SK-N-SH (cell line): ENCODE measurements at regions not wholly inside any gene's neighbourhood (a gene's known extent, or its start where the extent isn't known, plus 50 kb on each side); places are given as distances from the start of the nearest gene placed in this dataset.

ENCODE experiments used
- CTCF ChIA-PET: fragments of 300-600, 350-600 bp; formaldehyde crosslinking; extraction: SDS; loops from one replicate; lab custom pipeline; 2021; lab: Yijun Ruan, JAX
- POLR2A ChIA-PET: fragments of 350-600 bp; sonication (Branson Sonifier 250); formaldehyde crosslinking; extraction: SDS; loops from one replicate; lab custom pipeline; 2020; ENCODE audit warnings: antibody characterized with exemption, inconsistent platforms; lab: Yijun Ruan, JAX
- DNase-seq: peaks from one replicate; pipeline ENCODE4 v3.0.0; 2012
- H2AFZ ChIP-seq: fragments of 200-600 bp; sonication (generic); 2 replicates; pipeline ENCODE4 v1.8.1; 2016; ENCODE audit warnings: antibody characterized with exemption, mild to moderate bottlenecking, low read depth
- H3F3A ChIP-seq: fragments of 200-600 bp; sonication (generic); replicated peaks from 2 replicates; pipeline ENCODE3; 2016; ENCODE audit warnings: antibody characterized with exemption, mild to moderate bottlenecking; ENCODE audit not compliant: insufficient read depth
- H3K27ac ChIP-seq, 2 experiments: fragments of 200-500 bp in 1 of 2; fragments of 200-600 bp in 1 of 2; sonication (Bioruptor generic) in 1 of 2; sonication (generic), shearing (Covaris generic) in 1 of 2; 2 replicates each; pipeline versions ENCODE4 v1.5.1 to v1.6.1; 2014 to 2016; ENCODE audit warnings: low read depth in 2 of 2, inconsistent platforms in 1 of 2, low read length in 1 of 2, mild to moderate bottlenecking in 1 of 2, mixed read lengths in 1 of 2
- H3K27me3 ChIP-seq: fragments of 200-600 bp; sonication (generic), shearing (Covaris generic); 2 replicates; pipeline ENCODE4 v1.6.1; 2016; ENCODE audit warnings: mixed run types; ENCODE audit not compliant: insufficient read depth
- H3K36me3 ChIP-seq, 2 experiments: fragments of 200-500 bp in 1 of 2; fragments of 200-600 bp in 1 of 2; sonication (Bioruptor generic) in 1 of 2; sonication (generic) in 1 of 2; replicated peaks in 1 of 2; 2 replicates each; pipeline versions ENCODE3 to v1.5.1; 2014 to 2016; ENCODE audit warnings: low read length in 1 of 2, mild to moderate bottlenecking in 1 of 2; ENCODE audit not compliant: insufficient read depth in 2 of 2, control insufficient read depth in 1 of 2
- H3K4me1 ChIP-seq, 2 experiments: fragments of 200-500 bp in 1 of 2; fragments of 200-600 bp in 1 of 2; sonication (Bioruptor generic) in 1 of 2; sonication (generic), shearing (Covaris generic) in 1 of 2; 2 replicates each; pipeline versions ENCODE4 v1.5.1 to v1.6.1; 2014 to 2016; ENCODE audit warnings: low read depth in 1 of 2, low read length in 1 of 2, mixed run types in 1 of 2; ENCODE audit not compliant: insufficient read depth in 2 of 2, control insufficient read depth in 1 of 2
- H3K4me2 ChIP-seq: fragments of 200-600 bp; sonication (generic), shearing (Covaris generic); 2 replicates; pipeline ENCODE4 v1.6.1; 2017; ENCODE audit warnings: mixed run types
- H3K4me3 ChIP-seq, 2 experiments: fragments of 200-500 bp in 1 of 2; fragments of 200-600 bp in 1 of 2; sonication (Bioruptor generic) in 1 of 2; sonication (generic), shearing (Covaris generic) in 1 of 2; 2 replicates each; pipeline versions ENCODE4 v1.5.1 to v1.8.1; 2014 to 2016; ENCODE audit warnings: low read depth in 2 of 2, inconsistent platforms in 1 of 2, low read length in 1 of 2, mild to moderate bottlenecking in 1 of 2, mixed read lengths in 1 of 2, moderate library complexity in 1 of 2
- H3K79me2 ChIP-seq: fragments of 200-600 bp; sonication (generic); 2 replicates; pipeline ENCODE4 v1.8.1; 2017; ENCODE audit warnings: mild to moderate bottlenecking; ENCODE audit not compliant: insufficient read depth
- H3K9ac ChIP-seq: fragments of 200-600 bp; sonication (generic); 2 replicates; pipeline ENCODE4 v1.6.1; 2017; ENCODE audit warnings: mixed run types
- H3K9me2 ChIP-seq: fragments of 200-600 bp; sonication (generic); 2 replicates; pipeline ENCODE4 v1.6.1; 2017; ENCODE audit warnings: mixed run types
- H3K9me3 ChIP-seq: fragments of 200-600 bp; sonication (generic); 2 replicates; pipeline ENCODE4 v1.6.1; 2017; ENCODE audit warnings: mixed run types, mild to moderate bottlenecking, moderate library complexity
- H4K20me1 ChIP-seq: fragments of 200-600 bp; sonication (generic); 2 replicates; pipeline ENCODE4 v1.6.1; 2017; ENCODE audit warnings: mild to moderate bottlenecking, mixed run types; ENCODE audit not compliant: insufficient read depth
- CHD2 ChIP-seq: fragments of 150-350 bp; IDR thresholded peaks from 2 replicates; pipeline ENCODE4 v1.6.1; 2018; ENCODE audit warnings: low read length; ENCODE audit not compliant: partially characterized antibody
- ELF1 ChIP-seq: IDR thresholded peaks from 2 replicates; pipeline ENCODE4 v1.4.0; 2012
- FOSL2 ChIP-seq: IDR thresholded peaks from 2 replicates; pipeline ENCODE4 v1.4.0; 2012; ENCODE audit warnings: low read depth, mild to moderate bottlenecking, moderate library complexity, borderline replicate concordance
- FOXJ3 ChIP-seq: sonication (generic); formaldehyde crosslinking; IDR thresholded peaks from 2 replicates; pipeline ENCODE4 v1.5.1; 2020; ENCODE audit warnings: mild to moderate bottlenecking, missing genetic modification reagents
- FOXM1 ChIP-seq: IDR thresholded peaks from 2 replicates; pipeline ENCODE4 v1.4.0; 2012; ENCODE audit warnings: low read depth, mild to moderate bottlenecking
- GATA2 ChIP-seq: sonication (generic); formaldehyde crosslinking; IDR thresholded peaks from 2 replicates; pipeline ENCODE4 v1.5.0; 2020; ENCODE audit warnings: mild to moderate bottlenecking, missing genetic modification reagents
- JUND ChIP-seq: IDR thresholded peaks from 2 replicates; pipeline ENCODE4 v1.4.0; 2012
- MAX ChIP-seq: IDR thresholded peaks from 2 replicates; pipeline ENCODE4 v1.4.0; 2012; ENCODE audit warnings: low read depth
- MXI1 ChIP-seq: IDR thresholded peaks from 2 replicates; pipeline ENCODE4 v1.6.1; 2012; ENCODE audit warnings: mild to moderate bottlenecking, low read depth, low read length, improper control_type of control experiment
- NFIC ChIP-seq: IDR thresholded peaks from 2 replicates; pipeline ENCODE4 v1.4.0; 2012; ENCODE audit warnings: borderline replicate concordance
- POLR2AphosphoS5 ChIP-seq: IDR thresholded peaks from 2 replicates; pipeline ENCODE4 v1.6.1; 2012; ENCODE audit warnings: low read depth, low read length
- RAD21 ChIP-seq: IDR thresholded peaks from 2 replicates; pipeline ENCODE4 v1.6.1; 2012; ENCODE audit warnings: mild to moderate bottlenecking, low read length
- REST ChIP-seq: IDR thresholded peaks from 2 replicates; pipeline ENCODE4 v1.6.1; 2012; ENCODE audit warnings: mild to moderate bottlenecking, low read depth, low read length, moderate library complexity
- RXRA ChIP-seq: IDR thresholded peaks from 2 replicates; pipeline ENCODE4 v1.4.0; 2012; ENCODE audit warnings: low read depth, mild to moderate bottlenecking, borderline replicate concordance
- TAF1 ChIP-seq: IDR thresholded peaks from 2 replicates; pipeline ENCODE4 v1.6.1; 2012; ENCODE audit warnings: low read depth, mild to moderate bottlenecking, low read length, moderate library complexity, borderline replicate concordance
- YY1 ChIP-seq: IDR thresholded peaks from 2 replicates; pipeline ENCODE4 v1.4.0; 2012; ENCODE audit warnings: low read depth, mild to moderate bottlenecking
- ZBTB33 ChIP-seq: IDR thresholded peaks from 2 replicates; pipeline ENCODE4 v1.4.0; 2012; ENCODE audit warnings: low read depth, borderline replicate concordance
- WGBS: methylation state at CpG from one replicate; pipeline ENCODE4 v1.1.6; 2017; ENCODE audit warnings: low lambda C conversion rate; 5-methylcytosine and 5-hydroxymethylcytosine counted together
- TF ChIP-seq, protein P1 (sequence below): IDR thresholded peaks from 2 replicates; pipeline ENCODE4; 2012
- TF ChIP-seq, protein P2 (sequence below): fragments of 150-350 bp; IDR thresholded peaks from 2 replicates; pipeline ENCODE4 v1.6.1; 2016; ENCODE audit warnings: mild to moderate bottlenecking, low read depth, low read length

DNA sequence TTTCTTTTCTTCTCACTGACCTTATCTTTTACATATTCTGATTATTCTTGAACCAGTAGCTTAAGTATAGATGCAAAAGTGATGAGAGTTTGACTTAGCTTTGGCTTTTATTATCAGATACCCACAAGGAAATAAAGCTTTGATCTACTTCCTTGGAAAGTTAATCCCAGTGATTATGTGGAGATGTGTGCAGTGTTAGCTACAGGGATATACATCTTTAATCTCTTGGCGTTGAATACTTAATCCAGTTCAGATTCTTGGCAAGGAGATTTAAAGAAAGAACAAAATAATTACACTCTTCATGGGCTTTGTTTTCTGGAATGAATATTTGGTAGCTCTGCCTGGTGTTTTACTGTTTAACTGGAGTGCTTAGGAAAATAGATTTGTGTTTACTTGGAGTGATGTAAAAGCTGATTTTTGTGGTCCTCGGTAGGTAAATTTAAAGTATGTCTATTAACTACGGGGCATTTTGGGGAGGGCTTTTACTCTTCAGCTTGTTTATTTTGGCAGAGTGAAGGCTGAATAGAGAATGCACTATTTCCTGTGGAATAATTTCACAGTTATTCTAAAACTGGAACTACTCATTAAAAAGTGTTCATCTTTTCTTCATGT, 150.1 kb upstream of the LRIG3 start:
- WGBS: 34% methylated on average over 3 of the region's 3 CpGs
- Histone ChIP-seq H3K27ac (no peak overlapping the region), H3K36me3 (no peaks in the 10 kb centered on the region), H3K9ac (no peak overlapping the region), H2AFZ (no peak overlapping the region), H3K79me2 (no peaks in the 10 kb centered on the region), H3K4me1 (peaks cover 8 to 17% of the 10 kb centered on the region in 2 experiments; a peak in 3 of 4 replicates), H3K9me2 (no peaks in the 10 kb centered on the region), H3K27me3 (no peaks in the 10 kb centered on the region), H4K20me1 (no peaks in the 10 kb centered on the region), H3K4me2 (no peak overlapping the region), H3K9me3 (no peaks in the 10 kb centered on the region), H3K4me3 (no peak overlapping the region), H3F3A (no peaks in the 10 kb centered on the region)
- TF ChIP-seq TAF1 (no peak), RXRA (no peak), GATA2 (CRISPR knock-in tag) (no peak), MAX (no peak), FOXJ3 (CRISPR knock-in tag) (no peak), CHD2 (no peak), REST (no peak), JUND (no peak), FOSL2 (no peak), RAD21 (no peak), NFIC (no peak), MXI1 (no peak), FOXM1 (no peak), ELF1 (no peak), YY1 (no peak), POLR2AphosphoS5 (no peak), ZBTB33 (no peak)
- TF ChIP-seq, protein P1, sequence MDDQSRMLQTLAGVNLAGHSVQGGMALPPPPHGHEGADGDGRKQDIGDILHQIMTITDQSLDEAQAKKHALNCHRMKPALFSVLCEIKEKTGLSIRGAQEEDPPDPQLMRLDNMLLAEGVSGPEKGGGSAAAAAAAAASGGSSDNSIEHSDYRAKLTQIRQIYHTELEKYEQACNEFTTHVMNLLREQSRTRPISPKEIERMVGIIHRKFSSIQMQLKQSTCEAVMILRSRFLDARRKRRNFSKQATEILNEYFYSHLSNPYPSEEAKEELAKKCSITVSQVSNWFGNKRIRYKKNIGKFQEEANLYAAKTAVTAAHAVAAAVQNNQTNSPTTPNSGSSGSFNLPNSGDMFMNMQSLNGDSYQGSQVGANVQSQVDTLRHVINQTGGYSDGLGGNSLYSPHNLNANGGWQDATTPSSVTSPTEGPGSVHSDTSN: no peak
- TF ChIP-seq, protein P2, sequence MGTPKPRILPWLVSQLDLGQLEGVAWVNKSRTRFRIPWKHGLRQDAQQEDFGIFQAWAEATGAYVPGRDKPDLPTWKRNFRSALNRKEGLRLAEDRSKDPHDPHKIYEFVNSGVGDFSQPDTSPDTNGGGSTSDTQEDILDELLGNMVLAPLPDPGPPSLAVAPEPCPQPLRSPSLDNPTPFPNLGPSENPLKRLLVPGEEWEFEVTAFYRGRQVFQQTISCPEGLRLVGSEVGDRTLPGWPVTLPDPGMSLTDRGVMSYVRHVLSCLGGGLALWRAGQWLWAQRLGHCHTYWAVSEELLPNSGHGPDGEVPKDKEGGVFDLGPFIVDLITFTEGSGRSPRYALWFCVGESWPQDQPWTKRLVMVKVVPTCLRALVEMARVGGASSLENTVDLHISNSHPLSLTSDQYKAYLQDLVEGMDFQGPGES: no peak
- ChIA-PET CTCF (interaction anchor here (0.9 to 1.0 kb wide), 2 partner anchors 11 to 43 kb away, joined by 3 to 4 read pairs; no protein-coding TSS in a partner anchor), POLR2A (no interaction called here)
- DNase-seq: no peak
